HG03175 (cell line): ENCODE measurements at regions not wholly inside any gene's neighbourhood (a gene's known extent, or its start where the extent isn't known, plus 50 kb on each side); places are given as distances from the start of the nearest gene placed in this dataset.
"Not testable (repeated sequence)": the region's sequence is repeated elsewhere in the genome, so short reads cannot be mapped to it uniquely, and the experiment has no call there.

ENCODE experiments used
- ATAC-seq: cut with Tn5 transposase; IDR thresholded peaks from one replicate; pipeline ENCODE4 v1.9.1; 2021; ENCODE audit warnings: mild to moderate bottlenecking, moderate library complexity; ENCODE audit not compliant: unreplicated experiment

- ATAC-seq, result no peak
Measured at GRCh38 chr10:21159669-21160068, 262.6 kb upstream of the NEBL start.

DNA sequence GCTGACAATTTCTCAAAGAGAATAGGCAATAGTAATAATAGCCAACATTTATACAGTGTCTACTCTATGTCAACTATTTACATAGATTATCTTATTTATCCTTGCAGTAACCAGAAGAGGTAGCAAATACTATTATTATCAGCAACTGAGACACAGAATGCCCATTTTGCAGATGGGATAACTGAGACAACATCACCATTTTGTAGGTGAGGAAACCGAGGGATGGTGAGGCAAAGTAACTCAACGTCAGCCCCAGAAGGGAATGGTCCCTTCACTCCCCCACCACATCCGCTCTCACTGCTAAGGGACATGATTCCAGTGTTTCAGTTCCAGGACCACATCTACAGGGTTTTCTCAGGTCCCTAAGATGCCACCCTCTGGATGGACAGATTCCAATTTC, 261.2 kb upstream of the NEBL start:
- no peak for ATAC-seq

- ATAC-seq, result no peak
Measured at GRCh38 chr10:21157664-21158063, 260.6 kb upstream of the NEBL start.

- no peak for ATAC-seq
Measured at GRCh38 chr10:21150166-21150565, 253.1 kb upstream of the NEBL start.

DNA sequence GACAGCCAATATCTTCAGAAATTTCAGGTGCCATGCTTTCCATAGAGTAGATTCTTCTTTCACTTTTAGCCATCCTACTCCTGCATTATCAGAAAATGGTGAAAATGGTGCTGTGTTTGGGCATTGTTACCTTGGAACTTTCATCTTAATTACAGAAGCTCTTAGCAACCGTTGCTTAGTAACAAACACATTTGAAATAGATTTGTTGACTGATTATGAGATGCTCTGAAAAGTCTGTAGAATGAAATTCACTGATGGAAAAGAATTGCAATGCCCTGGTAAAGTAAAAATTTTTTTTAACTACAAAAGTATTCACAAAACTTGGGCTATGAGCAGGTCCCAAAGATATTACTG, 249.3 kb upstream of the NEBL start:
- ATAC-seq, result no peak

DNA sequence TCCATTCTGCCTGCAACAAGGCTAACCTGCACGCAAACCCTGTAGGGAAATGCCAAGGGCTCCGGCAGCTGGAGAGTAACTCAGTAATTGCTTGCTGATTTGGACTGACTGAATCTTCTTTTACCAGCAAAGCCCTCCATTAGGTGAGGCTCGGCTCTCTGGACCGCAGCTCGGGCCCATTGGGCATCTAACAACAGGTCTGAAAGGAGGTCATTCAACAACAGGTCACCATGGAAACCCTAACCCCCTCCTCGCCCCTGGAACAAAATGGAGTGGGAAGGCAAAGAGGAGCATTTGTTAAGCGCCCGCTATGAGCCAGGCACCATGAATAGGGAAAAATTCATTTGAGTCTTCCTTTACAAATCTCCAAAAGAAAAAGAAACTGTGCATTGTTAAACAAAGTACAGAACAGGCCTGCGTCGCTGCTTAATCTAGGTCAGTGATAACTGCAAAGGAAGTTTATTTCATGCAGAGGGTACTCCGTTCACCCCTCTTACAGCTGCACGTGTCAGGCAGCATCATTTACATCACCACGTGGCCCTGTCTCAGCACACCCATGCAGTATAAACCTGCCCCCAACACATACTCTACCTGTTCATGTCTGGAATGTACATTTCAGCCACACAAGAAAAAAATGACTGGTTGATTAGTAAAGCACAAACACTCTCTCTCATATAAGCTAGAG, 248.8 kb upstream of the NEBL start:
- ATAC-seq, result no peak

DNA sequence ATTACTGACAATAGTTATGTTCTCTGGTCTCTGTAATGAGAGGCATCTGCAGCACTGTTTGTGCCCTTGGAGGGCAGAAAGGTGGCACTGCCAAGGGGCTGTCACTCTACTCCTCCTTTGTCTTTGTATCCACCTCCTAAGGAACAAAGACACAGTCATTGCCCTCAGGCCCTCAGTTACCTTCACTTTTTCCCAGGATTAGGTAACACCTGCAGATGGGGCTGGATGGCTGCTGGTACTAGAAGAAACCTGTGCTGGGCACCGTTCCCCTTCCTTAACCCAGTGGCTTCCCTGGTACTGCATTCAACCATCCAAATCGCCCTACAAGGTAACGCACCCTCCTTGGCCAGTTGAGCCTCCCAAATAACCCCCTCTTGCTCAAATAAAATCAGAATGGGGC, 246.9 kb upstream of the NEBL start:
- no peak for ATAC-seq

DNA sequence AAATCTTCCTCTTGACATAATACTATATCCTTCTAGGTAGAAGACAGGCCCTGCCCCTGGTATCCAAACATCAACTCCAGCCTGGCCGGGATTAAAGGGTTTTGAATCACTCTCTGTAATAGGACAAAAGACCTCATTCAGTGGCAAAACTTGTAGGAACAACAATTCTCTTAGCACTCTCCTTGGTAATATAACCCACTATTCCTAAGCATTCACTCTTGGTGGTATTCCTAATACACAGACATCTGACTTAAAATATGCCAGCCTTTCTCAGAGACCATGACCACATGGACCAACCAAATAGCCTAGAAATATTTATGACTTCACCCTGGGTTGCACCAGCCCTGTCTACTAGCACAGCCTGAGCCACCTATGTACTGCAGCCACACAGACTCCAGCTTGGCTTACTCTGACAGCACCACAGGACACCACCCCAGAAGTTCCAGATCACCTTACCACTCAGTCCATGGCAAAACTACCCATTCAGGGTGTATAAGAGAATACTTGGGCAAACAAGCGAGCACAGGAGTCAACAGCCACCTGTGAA, 244.9 kb upstream of the NEBL start:
- ATAC-seq, result no peak

DNA sequence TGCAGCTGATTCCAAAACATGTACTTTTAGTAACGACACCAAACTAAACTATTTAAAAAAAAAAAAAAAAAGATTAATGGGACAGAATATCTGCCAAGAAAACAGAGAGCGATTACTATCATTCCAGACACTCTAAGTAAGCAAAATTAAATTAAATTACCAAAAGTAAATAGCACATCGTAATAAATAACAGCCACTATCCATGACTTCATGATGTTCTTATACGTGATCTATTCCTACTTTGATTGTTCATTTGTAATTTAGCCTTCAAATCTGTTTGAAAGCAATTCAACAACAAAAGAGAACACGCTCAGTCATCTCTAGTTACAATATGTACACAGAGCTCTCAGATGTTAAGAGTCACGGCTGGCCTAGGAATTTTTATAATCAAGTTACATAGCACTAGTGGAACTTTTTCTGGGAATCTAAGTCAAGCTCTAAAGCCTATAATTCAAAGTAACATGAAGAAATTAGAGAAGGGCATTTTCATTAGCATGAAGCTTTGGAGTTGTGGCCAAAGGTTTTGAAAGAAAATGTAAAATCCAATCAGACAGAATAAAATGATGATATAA, 241.7 kb upstream of the NEBL start:
- ATAC-seq, result no peak

- no peak for ATAC-seq
Measured at GRCh38 chr10:21135023-21135931, 238.2 kb upstream of the NEBL start.

GRCh38 chr10:21134645-21135022, 237.5 kb upstream of the NEBL start:
- ATAC-seq, result no peak

DNA sequence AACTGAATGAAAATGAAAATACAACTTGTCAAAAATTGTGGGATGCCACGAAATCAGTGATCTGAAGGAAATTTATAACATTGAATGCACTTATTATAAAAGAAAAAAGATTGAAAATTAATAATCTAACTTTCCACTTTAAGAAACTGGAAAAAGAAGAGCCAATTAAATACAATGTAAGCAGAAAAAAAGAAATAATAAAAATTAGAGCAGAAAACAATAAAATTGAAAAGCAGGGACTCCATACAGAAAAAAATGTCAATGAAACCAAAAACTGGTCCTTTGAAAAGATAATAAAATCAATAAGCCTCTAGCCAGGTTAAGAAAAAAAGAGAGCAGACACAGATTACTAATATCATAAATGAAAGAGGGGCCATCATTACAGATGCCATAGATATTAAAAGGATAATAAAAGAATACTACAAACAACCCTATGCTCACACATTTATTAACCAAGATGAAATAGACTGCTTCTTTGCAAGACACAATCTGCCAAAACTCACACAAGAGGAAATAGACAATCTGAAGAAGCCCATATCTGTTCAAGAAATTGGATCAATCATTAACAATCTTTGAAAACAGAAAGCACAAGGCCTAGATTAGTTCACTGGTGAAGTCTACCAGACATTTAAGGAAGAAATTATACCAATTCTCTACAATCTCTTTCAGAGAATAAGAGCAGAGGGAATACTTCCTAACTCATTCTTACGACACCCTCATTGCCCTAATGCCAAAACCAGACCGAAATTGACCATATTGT, 233.8 kb upstream of the NEBL start:
- ATAC-seq, result no peak

DNA sequence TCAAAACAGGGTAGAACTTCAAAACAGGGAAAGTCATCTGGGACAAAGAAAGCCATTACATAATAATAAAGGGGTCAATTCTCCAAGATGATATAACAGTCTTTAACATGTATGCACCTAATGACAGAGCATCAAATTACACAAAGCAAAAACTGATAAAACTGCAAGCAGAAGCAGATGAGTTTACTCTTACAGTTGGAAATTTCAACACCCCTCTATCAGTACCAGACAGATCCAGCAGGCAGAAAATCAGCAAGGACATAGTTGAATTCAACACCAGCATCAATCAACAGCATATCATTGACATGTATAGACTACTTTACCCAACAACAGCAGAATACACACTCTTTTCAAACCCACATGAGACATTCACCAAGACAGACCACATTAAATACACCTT, 233.0 kb upstream of the NEBL start:
- no peak for ATAC-seq

- ATAC-seq, result no peak
Measured at GRCh38 chr10:21125471-21126228, 228.5 kb upstream of the NEBL start.

DNA sequence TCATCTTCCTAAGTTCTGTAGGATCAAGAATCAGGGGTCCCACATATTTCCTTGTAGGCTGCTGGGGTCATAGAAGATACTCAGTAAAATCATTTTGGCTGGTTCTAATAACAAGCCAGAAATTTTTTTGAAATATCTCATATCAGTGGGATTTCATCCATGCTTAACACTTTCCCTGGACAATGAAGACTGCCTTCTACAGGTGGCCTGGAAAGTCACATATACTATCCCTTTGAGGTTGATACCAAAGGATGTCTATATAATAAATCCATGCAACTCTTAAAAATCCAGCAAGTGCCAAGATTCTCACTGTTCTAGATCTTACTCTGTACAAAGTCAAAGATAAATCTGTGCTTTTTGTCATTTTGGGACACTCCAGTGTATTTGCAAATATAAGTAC, 225.8 kb upstream of the NEBL start:
- no peak for ATAC-seq

GRCh38 chr10:21121822-21122221, 224.7 kb upstream of the NEBL start:
- ATAC-seq, result not testable (repeated sequence)

- ATAC-seq, result no peak
Measured at GRCh38 chr10:21114683-21115082, 217.6 kb upstream of the NEBL start.

DNA sequence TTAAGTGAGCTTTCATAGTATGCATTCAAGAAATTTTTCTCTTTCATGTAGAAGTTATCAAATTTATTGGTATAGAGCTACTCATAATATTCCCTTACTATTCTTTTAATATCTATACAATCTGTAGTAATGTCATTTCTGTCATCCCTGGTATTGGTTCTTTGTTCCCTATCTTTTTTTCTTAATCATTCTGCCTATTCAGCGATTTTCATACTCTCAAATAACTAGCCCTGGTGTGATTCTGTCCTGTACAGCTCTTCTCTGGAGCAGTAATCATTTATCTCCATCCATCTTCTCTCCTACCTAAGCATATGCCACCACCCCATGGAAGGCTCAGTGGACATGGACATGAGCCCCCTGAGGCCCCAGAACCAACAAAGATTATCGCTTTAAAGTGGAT, 213.2 kb upstream of the NEBL start:
- ATAC-seq, result no peak

DNA sequence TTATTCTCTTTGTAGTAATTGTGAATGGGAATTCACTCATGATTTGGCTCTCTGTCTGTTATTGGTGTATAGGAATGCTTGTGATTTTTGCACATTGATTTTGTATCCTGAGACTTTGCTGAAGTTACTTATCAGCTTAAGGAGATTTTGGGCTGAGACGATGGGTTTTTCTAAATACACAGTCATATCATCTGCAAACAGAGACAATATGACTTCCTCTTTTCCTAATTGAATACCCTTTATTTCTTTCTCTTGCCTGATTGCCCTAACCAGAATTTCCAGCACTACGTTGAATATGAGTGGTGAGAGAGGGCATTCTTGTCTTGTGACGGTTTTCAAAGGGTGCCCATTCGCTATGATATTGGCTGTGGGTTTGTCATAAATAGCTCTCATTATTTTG, 209.8 kb upstream of the NEBL start:
- ATAC-seq, result not testable (repeated sequence)

- ATAC-seq, result not testable (repeated sequence)
Measured at GRCh38 chr10:21105331-21105730, 208.2 kb upstream of the NEBL start.
